Natural killer cell (primary cell): ENCODE measurements at regions not wholly inside any gene's neighbourhood (a gene's known extent, or its start where the extent isn't known, plus 50 kb on each side); places are given as distances from the start of the nearest gene placed in this dataset.

Experiments used
- ATAC-seq, 3 donors: fragments of 150-1000 bp in 2 of 3; fragments of 200-7000 bp in 1 of 3; cut with Tn5 transposase; 1 replicate in 1 of 3; 2 replicates in 2 of 3; pipeline ENCODE4 v1.10.0; 2021; ENCODE audit warnings: mild to moderate bottlenecking in 2 of 3, moderate library complexity in 2 of 3
- DNase-seq, 2 donors: peaks; one replicate each; pipeline versions ENCODE4 v3.0.0 to v3.0.0-alpha.2; 2013 to 2021; ENCODE audit warnings: mixed read lengths in 1 of 2
- H3K27ac ChIP-seq: one replicate; pipeline ENCODE4 v1.5.1; 2013; ENCODE audit warnings: mild to moderate bottlenecking, low read length
- H3K27me3 ChIP-seq: one replicate; pipeline ENCODE4 v1.6.1; 2013; ENCODE audit warnings: low read length; ENCODE audit not compliant: control insufficient read depth, insufficient read depth
- H3K36me3 ChIP-seq: one replicate; pipeline ENCODE4 v1.6.1; 2013; ENCODE audit warnings: low read length; ENCODE audit not compliant: control insufficient read depth, insufficient read depth
- H3K4me1 ChIP-seq: one replicate; pipeline ENCODE4 v1.6.1; 2013; ENCODE audit warnings: low read length; ENCODE audit not compliant: control insufficient read depth, insufficient read depth
- H3K4me3 ChIP-seq: one replicate; pipeline ENCODE4 v1.5.1; 2013; ENCODE audit warnings: low read length
- H3K9me3 ChIP-seq: one replicate; pipeline ENCODE4 v1.6.1; 2013; ENCODE audit warnings: low read length; ENCODE audit not compliant: control insufficient read depth, insufficient read depth
- H3K27ac Mint-ChIP-seq, 2 donors: one replicate each; pipeline ENCODE4 v1.8.0; 2022; ENCODE audit warnings: mild to moderate bottlenecking in 2 of 2, mixed read lengths in 2 of 2, moderate library complexity in 1 of 2
- H3K27me3 Mint-ChIP-seq, 2 donors: one replicate each; pipeline ENCODE4 v1.8.0; 2022; ENCODE audit warnings: low read depth in 2 of 2, mixed read lengths in 2 of 2
- H3K36me3 Mint-ChIP-seq: one replicate; pipeline ENCODE4 v1.8.0; 2022; ENCODE audit warnings: mixed read lengths
- H3K4me1 Mint-ChIP-seq, 2 donors: one replicate each; pipeline ENCODE4 v1.8.0; 2022; ENCODE audit warnings: mixed read lengths in 2 of 2
- H3K4me3 Mint-ChIP-seq: one replicate; pipeline ENCODE4 v1.8.0; 2022; ENCODE audit warnings: mild to moderate bottlenecking, moderate library complexity, mixed read lengths
- H3K9me3 Mint-ChIP-seq, 2 donors: one replicate each; pipeline ENCODE4 v1.8.0; 2022; ENCODE audit warnings: mixed read lengths in 2 of 2
- WGBS: methylation state at CpG from one replicate; pipeline ENCODE4 v1.1.7; 2013; ENCODE audit warnings: missing lambda C conversion rate; ENCODE audit not compliant: insufficient coverage; 5-methylcytosine and 5-hydroxymethylcytosine counted together
- intact Hi-C: fragments of 100-400 bp; cut with micrococcal nuclease; formaldehyde crosslinking; loops from one replicate; pipeline ENCODE4 v1.14.2; 2022
- TF ChIP-seq, protein P1 (sequence below): fragments of 200-600 bp; IDR thresholded peaks from one replicate; pipeline ENCODE4 v1.8.0; 2022; ENCODE audit warnings: antibody characterized with exemption

DNA sequence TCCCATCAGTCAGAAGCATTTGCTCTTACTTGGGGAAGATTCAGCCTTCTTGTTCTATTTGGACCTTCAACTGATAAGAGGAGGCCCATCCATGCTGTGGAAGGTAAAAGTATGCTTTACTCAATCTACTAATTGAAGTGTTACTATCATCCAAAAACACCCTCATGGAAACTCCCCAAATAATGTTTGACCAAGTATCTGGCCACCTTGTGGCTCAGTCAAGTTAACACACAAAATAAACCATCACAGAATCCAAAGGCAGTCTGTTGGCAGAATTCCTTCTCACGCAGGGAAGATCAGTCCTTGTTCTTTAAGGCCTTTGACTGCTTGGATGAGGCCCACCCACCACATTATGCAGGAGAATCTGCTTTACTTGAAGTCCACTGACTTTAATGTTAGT is 531.2 kb upstream of the SMIM21 start:
- 92% methylated on average over 1 of the region's 1 CpG for WGBS
- Histone ChIP-seq H3K9me3 (no peaks in the 10 kb centered on the region), H3K4me3 (no peak overlapping the region), H3K36me3 (no peaks in the 10 kb centered on the region), H3K27ac (no peak overlapping the region), H3K4me1 (no peaks in the 10 kb centered on the region), H3K27me3 (no peaks in the 10 kb centered on the region)
- ATAC-seq = no peak
- Mint-ChIP-seq H3K27me3 (no peaks in the 10 kb centered on the region), H3K4me3 (no peak overlapping the region), H3K9me3 (peaks cover 2 to 3% of the 10 kb centered on the region in 2 donors), H3K36me3 (peaks cover 9% of the 10 kb centered on the region), H3K27ac (no peak overlapping the region), H3K4me1 (no peaks in the 10 kb centered on the region)
- DNase-seq = no peak
- TF ChIP-seq, protein P1, sequence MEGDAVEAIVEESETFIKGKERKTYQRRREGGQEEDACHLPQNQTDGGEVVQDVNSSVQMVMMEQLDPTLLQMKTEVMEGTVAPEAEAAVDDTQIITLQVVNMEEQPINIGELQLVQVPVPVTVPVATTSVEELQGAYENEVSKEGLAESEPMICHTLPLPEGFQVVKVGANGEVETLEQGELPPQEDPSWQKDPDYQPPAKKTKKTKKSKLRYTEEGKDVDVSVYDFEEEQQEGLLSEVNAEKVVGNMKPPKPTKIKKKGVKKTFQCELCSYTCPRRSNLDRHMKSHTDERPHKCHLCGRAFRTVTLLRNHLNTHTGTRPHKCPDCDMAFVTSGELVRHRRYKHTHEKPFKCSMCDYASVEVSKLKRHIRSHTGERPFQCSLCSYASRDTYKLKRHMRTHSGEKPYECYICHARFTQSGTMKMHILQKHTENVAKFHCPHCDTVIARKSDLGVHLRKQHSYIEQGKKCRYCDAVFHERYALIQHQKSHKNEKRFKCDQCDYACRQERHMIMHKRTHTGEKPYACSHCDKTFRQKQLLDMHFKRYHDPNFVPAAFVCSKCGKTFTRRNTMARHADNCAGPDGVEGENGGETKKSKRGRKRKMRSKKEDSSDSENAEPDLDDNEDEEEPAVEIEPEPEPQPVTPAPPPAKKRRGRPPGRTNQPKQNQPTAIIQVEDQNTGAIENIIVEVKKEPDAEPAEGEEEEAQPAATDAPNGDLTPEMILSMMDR = no peak
- intact Hi-C loops = no loop called here

DNA sequence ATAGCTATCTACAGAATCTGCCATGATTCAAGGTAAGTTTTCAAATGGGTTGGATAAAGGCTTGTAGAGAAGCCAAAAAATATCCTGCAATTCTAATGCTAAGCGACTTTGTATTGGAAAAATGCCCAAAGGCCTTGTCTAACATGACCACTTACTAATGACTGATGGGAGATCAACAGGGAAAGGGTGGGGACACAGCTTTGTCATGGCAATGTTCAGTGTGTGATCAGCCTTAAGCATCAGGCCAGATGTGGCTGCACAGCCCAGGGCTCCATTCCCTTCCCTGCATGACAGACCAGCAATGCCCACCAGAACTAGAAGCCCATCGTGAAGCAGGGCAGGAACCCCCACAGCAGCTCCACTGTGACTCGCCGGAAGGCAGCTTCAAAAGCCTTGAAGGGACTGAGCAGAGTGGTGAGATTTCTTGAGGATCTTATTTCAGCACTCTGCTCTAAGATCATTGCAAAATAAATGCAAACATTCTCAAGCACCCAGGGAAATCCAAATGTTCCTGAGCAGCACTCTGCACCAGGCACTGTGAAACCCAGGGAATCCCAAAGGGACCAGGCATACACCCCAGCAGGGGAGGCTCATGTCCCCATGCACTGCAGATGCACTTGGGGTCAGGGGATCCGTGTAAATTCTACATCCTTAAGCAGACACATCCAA is 517.9 kb upstream of the SMIM21 start:
- Histone ChIP-seq H3K27ac (no peak overlapping the region), H3K27me3 (no peaks in the 10 kb centered on the region), H3K4me3 (no peak overlapping the region), H3K36me3 (no peaks in the 10 kb centered on the region), H3K4me1 (no peaks in the 10 kb centered on the region), H3K9me3 (no peaks in the 10 kb centered on the region)
- 71% methylated on average over 5 of the region's 5 CpGs for WGBS
- no peak for DNase-seq
- peaks cover 4 to 7% of the 10 kb centered on the region in 2 donors for H3K9me3 Mint-ChIP-seq
- H3K4me1 Mint-ChIP-seq = no peaks in the 10 kb centered on the region
- H3K4me3 Mint-ChIP-seq = no peak overlapping the region
- no peaks in the 10 kb centered on the region for H3K27me3 Mint-ChIP-seq
- intact Hi-C loops = no loop called here
- TF ChIP-seq, protein P1 = no peak
- ATAC-seq = no peak
- no peak overlapping the region for H3K27ac Mint-ChIP-seq
- no peaks in the 10 kb centered on the region for H3K36me3 Mint-ChIP-seq

DNA sequence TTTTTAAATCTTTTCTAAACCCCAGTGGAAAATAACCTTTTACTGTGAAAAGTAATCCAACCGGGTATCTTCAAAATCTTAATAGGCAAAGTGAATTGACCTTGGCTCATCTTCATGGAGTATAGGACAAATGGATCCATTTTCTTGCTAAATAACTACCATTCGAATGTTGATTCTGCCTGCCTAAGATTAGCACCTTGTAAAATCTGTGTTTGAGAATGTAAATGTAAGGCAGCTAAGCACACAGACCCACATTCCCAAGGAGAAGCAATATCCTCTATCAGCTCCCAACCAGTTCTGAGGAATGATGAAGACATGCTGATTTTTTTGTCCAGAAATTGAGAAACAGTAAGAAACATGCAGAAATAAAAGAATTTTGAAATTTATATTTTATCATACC is 509.8 kb upstream of the SMIM21 start:
- H3K4me1 ChIP-seq = no peaks in the 10 kb centered on the region
- no peak overlapping the region for H3K27ac Mint-ChIP-seq
- no peak for ATAC-seq

More for the DNA sequence above, 509.8 kb upstream of the SMIM21 start:
- DNase-seq = no peak
- Histone ChIP-seq H3K27ac (no peak overlapping the region), H3K27me3 (no peaks in the 10 kb centered on the region), H3K4me3 (no peak overlapping the region), H3K36me3 (no peaks in the 10 kb centered on the region), H3K9me3 (no peaks in the 10 kb centered on the region)
- Mint-ChIP-seq H3K4me3 (no peak overlapping the region), H3K27me3 (no peaks in the 10 kb centered on the region), H3K9me3 (peaks cover under 1 to 1% of the 10 kb centered on the region in 2 donors), H3K4me1 (no peaks in the 10 kb centered on the region), H3K36me3 (no peaks in the 10 kb centered on the region)
- WGBS = 62% methylated on average over 1 of the region's 2 CpGs
- intact Hi-C loops = no loop called here
- TF ChIP-seq, protein P1 = no peak
